ENCODE measurements at regions not wholly inside any gene's neighbourhood (a gene's known extent, or its start where the extent isn't known, plus 50 kb on each side); places are given as distances from the start of the nearest gene placed in this dataset.

GRCh38 chr5:58262226-58262625 is 197.7 kb downstream of the PLK2 start:
- intact Hi-C loops (cut with DNase I): loop anchor here in 1 of 10 donors (5.0 kb wide), 1 partner anchor 195 kb away; no protein-coding TSS in a partner anchor
- WGBS, 2 donors: 73 to 79% methylated on average over 1 of the region's 1 CpG
- H3K27me3 ChIP-seq: no peaks in the 10 kb centered on the region
- H3K27ac ChIP-seq: peak overlapping the region in 4 of 10 donors; percentile 11 to 65 (median 44)
- no peak for TF ChIP-seq CTCF (IDR thresholded peaks at IDR 0.05)
- H3K36me3 ChIP-seq: no peaks in the 10 kb centered on the region
- H3K9me3 ChIP-seq: no peaks in the 10 kb centered on the region
- ATAC-seq (peak in 2 of 8 donors; percentile 29 to 40), DNase-seq (no peak)
- no peak overlapping the region for H3K4me3 ChIP-seq
- H3K4me1 ChIP-seq: peaks cover 0 to 47% (median 22%) of the 10 kb centered on the region in 9 donors

GRCh38 chr5:58261605-58262004 is 198.3 kb downstream of the PLK2 start:
- H3K4me3 ChIP-seq: no peak overlapping the region
- no peaks in the 10 kb centered on the region for H3K36me3 ChIP-seq
- DNase-seq (peak in 1 of 2 donors; percentile 41), ATAC-seq (peak; percentile 71 to 94 (median 86))
- WGBS, 2 donors: 15 to 18% methylated on average over 4 of the region's 4 CpGs
- TF ChIP-seq CTCF (IDR thresholded peaks at IDR 0.05): no peak
- peak overlapping the region in 5 of 10 donors; percentile 12 to 65 (median 43) for H3K27ac ChIP-seq
- intact Hi-C loops (cut with DNase I): loop anchor here in 1 of 10 donors (5.0 kb wide), 1 partner anchor 196 kb away; no protein-coding TSS in a partner anchor
- peaks cover 0 to 46% (median 22%) of the 10 kb centered on the region in 9 donors for H3K4me1 ChIP-seq
- H3K27me3 ChIP-seq: no peaks in the 10 kb centered on the region
- no peaks in the 10 kb centered on the region for H3K9me3 ChIP-seq

GRCh38 chr5:58260243-58260642 is 199.6 kb downstream of the PLK2 start:
- intact Hi-C loops (cut with DNase I): loop anchor here in 1 of 10 donors (5.0 kb wide), 1 partner anchor 197 kb away; no protein-coding TSS in a partner anchor
- no peak for ATAC-seq
- 91 to 95% methylated on average over 2 of the region's 2 CpGs for WGBS, 2 donors
- H3K27ac ChIP-seq: peak overlapping the region in 3 of 10 donors; percentile 26 to 46 (median 34)
- TF ChIP-seq CTCF (IDR thresholded peaks at IDR 0.05): no peak
- no peak overlapping the region for H3K4me3 ChIP-seq
- H3K36me3 ChIP-seq: no peaks in the 10 kb centered on the region
- no peak for DNase-seq
- no peaks in the 10 kb centered on the region for H3K9me3 ChIP-seq
- H3K4me1 ChIP-seq: peaks cover 0 to 46% (median 22%) of the 10 kb centered on the region in 9 donors
- H3K27me3 ChIP-seq: no peaks in the 10 kb centered on the region

- H3K9me3 ChIP-seq: no peaks in the 10 kb centered on the region
- peaks cover 0 to 43% (median 22%) of the 10 kb centered on the region in 9 donors for H3K4me1 ChIP-seq
- no peak for TF ChIP-seq CTCF (IDR thresholded peaks at IDR 0.05)
- peak in 3 of 8 donors; percentile 37 to 51 (median 38) for ATAC-seq
- H3K27me3 ChIP-seq: no peaks in the 10 kb centered on the region
- intact Hi-C loops (cut with DNase I): loop anchor here in 1 of 10 donors (5.0 kb wide), 1 partner anchor 198 kb away; no protein-coding TSS in a partner anchor
- DNase-seq: no peak
- 40 to 56% methylated on average over 6 of the region's 6 CpGs for WGBS, 2 donors
- no peaks in the 10 kb centered on the region for H3K36me3 ChIP-seq
- peak overlapping the region in 5 of 10 donors; percentile 0 to 22 (median 20) for H3K4me3 ChIP-seq
- peak overlapping the region in 4 of 10 donors; percentile 6 to 46 (median 30) for H3K27ac ChIP-seq
Measured at GRCh38 chr5:58259685-58260152, 200.2 kb downstream of the PLK2 start.
